Endothelial cell of umbilical vein (primary cell): ENCODE measurements at regions not wholly inside any gene's neighbourhood (a gene's known extent, or its start where the extent isn't known, plus 50 kb on each side); places are given as distances from the start of the nearest gene placed in this dataset.

ENCODE experiments used
- BruUV-seq: library from RNA; stranded (reverse); fragments of 400-500 nt; replicated peaks from 2 replicates; lab custom pipeline; 2021; lab: Mats Ljungman, UMichigan
- CTCF ChIA-PET: fragments of 300-600, 350-600 bp; sonication (Branson Sonifier 250); formaldehyde crosslinking; loops from one replicate; lab custom pipeline; 2021; ENCODE audit warnings: antibody characterized with exemption, inconsistent platforms; lab: Charles Lee
- POLR2A ChIA-PET: fragments of 300-600, 350-600 bp; sonication (Branson Sonifier 250); formaldehyde crosslinking; loops from one replicate; lab custom pipeline; 2021; ENCODE audit warnings: antibody characterized with exemption, inconsistent platforms; lab: Charles Lee
- DNase-seq: peaks from one replicate; pipeline ENCODE4 v3.0.0-alpha.2; 2011; ENCODE audit warnings: low read depth, low spot score
- FAIRE-seq: peaks from 2 replicates; lab custom pipeline; 2011; peaks lifted over from hg19 to GRCh38; lab: Jason Lieb, UNC
- H2AFZ ChIP-seq: 2 replicates; pipeline ENCODE4 v1.6.0; 2012; ENCODE audit warnings: low read depth, low read length, control low read depth, inconsistent platforms
- H3K27ac ChIP-seq: 2 replicates; pipeline ENCODE4 v1.5.1; 2011; ENCODE audit warnings: low read depth, mild to moderate bottlenecking, control low read depth, low read length, moderate library complexity; ENCODE audit not compliant: insufficient read depth
- H3K27me3 ChIP-seq, 2 experiments: 2 replicates each; pipeline versions ENCODE4 v1.6.0 to v1.6.1; 2011; ENCODE audit warnings: low read length in 2 of 2, mixed read lengths in 1 of 2; ENCODE audit not compliant: control insufficient read depth in 2 of 2, insufficient read depth in 2 of 2
- H3K36me3 ChIP-seq, 2 experiments: 2 replicates in 1 of 2; 3 replicates in 1 of 2; pipeline ENCODE4 v1.5.1; 2011; ENCODE audit warnings: low read length in 2 of 2, mild to moderate bottlenecking in 1 of 2, moderate library complexity in 1 of 2; ENCODE audit not compliant: control insufficient read depth in 2 of 2, insufficient read depth in 2 of 2; ENCODE audit errors: extremely low read depth in 1 of 2
- H3K4me1 ChIP-seq: 3 replicates; pipeline ENCODE4 v1.5.1; 2011; ENCODE audit warnings: mild to moderate bottlenecking, low read length; ENCODE audit not compliant: control insufficient read depth, insufficient read depth; ENCODE audit errors: extremely low read depth
- H3K4me2 ChIP-seq: 2 replicates; pipeline ENCODE4 v1.6.1; 2011; ENCODE audit warnings: low read length, control low read depth, mixed read lengths; ENCODE audit not compliant: insufficient read depth
- H3K4me3 ChIP-seq, 3 experiments: fragments of 200-600 bp in 1 of 3; sonication (generic), shearing (Covaris generic) in 1 of 3; replicated peaks in 1 of 3; 2 replicates each; pipeline ENCODE4 v1.5.1; 2011 to 2016; ENCODE audit warnings: control low read depth in 3 of 3, low read length in 3 of 3, mild to moderate bottlenecking in 2 of 3, inconsistent platforms in 1 of 3, low read depth in 1 of 3, moderate library complexity in 1 of 3; ENCODE audit not compliant: insufficient read depth in 1 of 3
- H3K79me2 ChIP-seq: 2 replicates; pipeline ENCODE4 v1.6.0; 2012; ENCODE audit warnings: low read length, inconsistent platforms; ENCODE audit not compliant: control insufficient read depth, insufficient read depth
- H3K9ac ChIP-seq: replicated peaks from 2 replicates; pipeline ENCODE3; 2011; ENCODE audit warnings: low read length, control low read depth; ENCODE audit not compliant: insufficient read depth; ENCODE audit errors: extremely low read depth
- H3K9me1 ChIP-seq: replicated peaks from 3 replicates; pipeline ENCODE4 v1.6.0; 2011; ENCODE audit warnings: mild to moderate bottlenecking, low read length; ENCODE audit not compliant: control insufficient read depth, insufficient read depth; ENCODE audit errors: extremely low read depth
- H3K9me3 ChIP-seq: replicated peaks from 2 replicates; pipeline ENCODE4 v1.5.1; 2012; ENCODE audit warnings: low read length, inconsistent platforms; ENCODE audit not compliant: control insufficient read depth, insufficient read depth
- H4K20me1 ChIP-seq: replicated peaks from 2 replicates; pipeline ENCODE3; 2011; ENCODE audit warnings: mild to moderate bottlenecking, low read length; ENCODE audit not compliant: control insufficient read depth, insufficient read depth; ENCODE audit errors: extremely low read depth
- EZH2 ChIP-seq: IDR thresholded peaks from 2 replicates; pipeline ENCODE4 v1.6.1; 2012; ENCODE audit warnings: borderline replicate concordance, low read depth, mild to moderate bottlenecking, moderate library complexity, low read length, inconsistent platforms; ENCODE audit not compliant: severe bottlenecking
- FOS ChIP-seq: IDR thresholded peaks from 2 replicates; pipeline ENCODE4 v1.6.1; 2011; ENCODE audit warnings: mild to moderate bottlenecking, low read length, moderate library complexity, borderline replicate concordance; ENCODE audit not compliant: insufficient read depth
- GATA2 ChIP-seq: IDR thresholded peaks from 2 replicates; pipeline ENCODE4 v1.7.0; 2011; ENCODE audit warnings: low read depth, mild to moderate bottlenecking, moderate library complexity, mixed read lengths, low read length; ENCODE audit not compliant: insufficient read length, insufficient read depth
- JUN ChIP-seq: IDR thresholded peaks from 2 replicates; pipeline ENCODE4 v1.6.1; 2011; ENCODE audit warnings: borderline replicate concordance, low read depth; ENCODE audit not compliant: insufficient read length, insufficient read depth
- MAX ChIP-seq: IDR thresholded peaks from 2 replicates; pipeline ENCODE4 v1.6.1; 2011; ENCODE audit not compliant: insufficient read depth, insufficient read length
- MYC ChIP-seq: IDR thresholded peaks from one replicate; pipeline ENCODE4 v1.6.1; 2011; ENCODE audit warnings: mild to moderate bottlenecking, low read depth, low read length
- POLR2A ChIP-seq: IDR thresholded peaks from 2 replicates; pipeline ENCODE4 v1.6.1; 2012; ENCODE audit warnings: low read depth, mild to moderate bottlenecking, control low read depth, low read length
- POLR2AphosphoS5 ChIP-seq: IDR thresholded peaks from 2 replicates; pipeline ENCODE4 v1.6.1; 2012; ENCODE audit warnings: low read depth, mild to moderate bottlenecking, control low read depth, low read length, moderate library complexity; ENCODE audit not compliant: insufficient read depth
- dilution Hi-C: fragments of 300-500 bp; cut with MboI; formaldehyde crosslinking; loops from one replicate; pipeline ENCODE4 v1.15.0; 2019; ENCODE audit warnings: low sequenced_read_pairs; ENCODE audit not compliant: extremely low pct_ligation_motif_present
- intact Hi-C: fragments of 100-400 bp; cut with micrococcal nuclease; formaldehyde crosslinking; loops from one replicate; pipeline ENCODE4 v1.10.0; 2022
- TF ChIP-seq, protein P1 (sequence below), 2 donors: IDR thresholded peaks; 1 replicate in 1 of 2; 2 replicates in 1 of 2; pipeline ENCODE4 v1.5.1; 2011; ENCODE audit warnings: low read length in 2 of 2, mild to moderate bottlenecking in 2 of 2, moderate library complexity in 2 of 2, control low read depth in 1 of 2, inconsistent platforms in 1 of 2, low read depth in 1 of 2; ENCODE audit not compliant: insufficient read depth in 1 of 2; ENCODE audit errors: extremely low read depth in 1 of 2

DNA sequence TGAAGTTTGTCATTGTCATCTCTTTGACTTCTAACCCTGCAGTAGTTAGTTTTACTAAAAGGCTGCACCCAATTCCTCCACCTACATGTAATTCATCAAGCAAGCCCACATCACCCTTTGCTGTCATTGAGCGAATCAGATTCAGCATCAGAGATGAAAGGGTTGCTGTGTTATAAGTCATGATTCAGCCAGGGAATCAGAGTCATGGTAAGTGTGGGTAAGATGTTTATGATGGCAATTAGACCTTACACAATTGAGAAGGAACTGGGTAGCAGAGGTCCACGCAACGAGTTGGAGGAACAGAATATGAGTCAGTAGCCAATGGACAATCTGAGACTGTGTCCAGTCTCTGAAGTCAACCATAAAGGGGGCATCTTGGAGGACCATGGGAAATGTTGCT is 162.8 kb upstream of the SNX19 start:
- H3K9ac ChIP-seq, result no peak overlapping the region
- H3K79me2 ChIP-seq, result no peaks in the 10 kb centered on the region
- H3K36me3 ChIP-seq, result no peaks in the 10 kb centered on the region
- no peak overlapping the region for H3K27ac ChIP-seq
- H3K27me3 ChIP-seq, result no peaks in the 10 kb centered on the region
- intact Hi-C loops, result no loop called here
- ChIA-PET POLR2A (no interaction called here), CTCF (interaction anchor here (1.5 kb wide), 1 partner anchor 18 kb away, joined by 3 read pairs; no protein-coding TSS in a partner anchor)
- dilution Hi-C loops, result no loop called here
- TF ChIP-seq MAX, result no peak
- TF ChIP-seq EZH2, result no peak
- TF ChIP-seq FOS, result no peak
- no peak for TF ChIP-seq POLR2A
- no peak for TF ChIP-seq JUN
- no peak for TF ChIP-seq MYC
- TF ChIP-seq, protein P1, sequence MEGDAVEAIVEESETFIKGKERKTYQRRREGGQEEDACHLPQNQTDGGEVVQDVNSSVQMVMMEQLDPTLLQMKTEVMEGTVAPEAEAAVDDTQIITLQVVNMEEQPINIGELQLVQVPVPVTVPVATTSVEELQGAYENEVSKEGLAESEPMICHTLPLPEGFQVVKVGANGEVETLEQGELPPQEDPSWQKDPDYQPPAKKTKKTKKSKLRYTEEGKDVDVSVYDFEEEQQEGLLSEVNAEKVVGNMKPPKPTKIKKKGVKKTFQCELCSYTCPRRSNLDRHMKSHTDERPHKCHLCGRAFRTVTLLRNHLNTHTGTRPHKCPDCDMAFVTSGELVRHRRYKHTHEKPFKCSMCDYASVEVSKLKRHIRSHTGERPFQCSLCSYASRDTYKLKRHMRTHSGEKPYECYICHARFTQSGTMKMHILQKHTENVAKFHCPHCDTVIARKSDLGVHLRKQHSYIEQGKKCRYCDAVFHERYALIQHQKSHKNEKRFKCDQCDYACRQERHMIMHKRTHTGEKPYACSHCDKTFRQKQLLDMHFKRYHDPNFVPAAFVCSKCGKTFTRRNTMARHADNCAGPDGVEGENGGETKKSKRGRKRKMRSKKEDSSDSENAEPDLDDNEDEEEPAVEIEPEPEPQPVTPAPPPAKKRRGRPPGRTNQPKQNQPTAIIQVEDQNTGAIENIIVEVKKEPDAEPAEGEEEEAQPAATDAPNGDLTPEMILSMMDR (IDR thresholded peaks at IDR 0.05; ENCODE audit: extremely low read depth in 1 of 2, insufficient read depth in 1 of 2, low read depth in 1 of 2, low read length in 2 of 2), result no peak
- TF ChIP-seq GATA2, result no peak
- TF ChIP-seq POLR2AphosphoS5, result no peak
- no TSS peak for BruUV-seq
- no peak overlapping the region for H3K4me2 ChIP-seq
- FAIRE-seq (no peak), DNase-seq (no peak)
- H2AFZ ChIP-seq, result no peak overlapping the region
- no peaks in the 10 kb centered on the region for H3K9me1 ChIP-seq
- H3K4me1 ChIP-seq, result no peaks in the 10 kb centered on the region
- H3K4me3 ChIP-seq, result no peak overlapping the region
- H4K20me1 ChIP-seq, result no peaks in the 10 kb centered on the region
- no peaks in the 10 kb centered on the region for H3K9me3 ChIP-seq
